ENCODE measurements at regions not wholly inside any gene's neighbourhood (a gene's known extent, or its start where the extent isn't known, plus 50 kb on each side); places are given as distances from the start of the nearest gene placed in this dataset.

DNA sequence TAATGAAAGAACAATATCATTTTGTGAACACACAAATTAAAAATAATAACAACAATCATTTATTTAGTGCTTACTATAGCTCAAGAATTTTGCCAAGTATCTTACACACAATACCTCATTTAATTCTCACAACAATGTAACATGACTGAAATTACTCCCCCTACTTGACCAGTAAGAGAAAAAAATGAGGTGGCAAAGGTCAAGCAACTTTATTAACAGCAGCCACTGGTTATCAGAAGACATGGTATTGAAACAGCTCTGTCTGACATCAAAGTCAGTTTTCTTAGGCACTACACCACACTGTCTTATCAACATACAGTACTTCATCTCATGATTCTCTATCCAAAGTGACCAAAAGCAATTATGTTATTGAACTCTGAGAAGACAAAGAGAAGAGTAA, 389.4 kb downstream of the ZEB2 start:
- TF ChIP-seq CTCF (IDR thresholded peaks at IDR 0.05; ENCODE audit: insufficient read depth, low read depth, low read length), result no peak
- DNase-seq (ENCODE audit: low read depth), result no peak
- no peak overlapping the region for H3K4me3 ChIP-seq (ENCODE audit: low read depth, low read length)

GRCh38 chr2:144128130-144128746, 391.7 kb downstream of the ZEB2 start:
- no peak for DNase-seq (ENCODE audit: low read depth)
- TF ChIP-seq CTCF (IDR thresholded peaks at IDR 0.05; ENCODE audit: insufficient read depth, low read depth, low read length), result no peak
- no peak overlapping the region for H3K4me3 ChIP-seq (ENCODE audit: low read depth, low read length)

GRCh38 chr2:144127693-144128092, 392.2 kb downstream of the ZEB2 start:
- TF ChIP-seq CTCF (IDR thresholded peaks at IDR 0.05; ENCODE audit: insufficient read depth, low read depth, low read length), result no peak

DNA sequence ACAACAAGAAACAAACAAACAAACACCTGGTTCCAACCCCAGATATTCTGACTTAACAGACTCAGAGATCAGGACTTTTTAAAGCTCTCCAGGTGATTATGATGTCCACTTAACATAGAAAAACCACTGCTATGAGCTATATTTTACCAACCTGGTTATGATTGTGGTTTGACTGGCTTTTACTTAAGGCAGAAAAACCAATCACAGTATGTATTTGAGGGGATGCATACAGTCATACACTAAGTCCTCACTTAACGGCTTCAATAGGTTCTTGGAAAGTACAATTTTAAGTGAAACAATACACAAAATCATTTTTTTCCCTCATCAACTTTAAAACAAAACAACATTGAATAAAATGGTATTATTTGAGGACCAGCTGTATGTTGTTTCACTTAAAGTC, 393.6 kb downstream of the ZEB2 start:
- no peak for TF ChIP-seq CTCF (IDR thresholded peaks at IDR 0.05; ENCODE audit: insufficient read depth, low read depth, low read length)
- no peak for DNase-seq (ENCODE audit: low read depth)
- no peak overlapping the region for H3K4me3 ChIP-seq (ENCODE audit: low read depth, low read length)

More at GRCh38 chr2:144127693-144128092, 392.2 kb downstream of the ZEB2 start:
- DNase-seq (ENCODE audit: low read depth), result no peak
- H3K4me3 ChIP-seq (ENCODE audit: low read depth, low read length), result no peak overlapping the region

DNA sequence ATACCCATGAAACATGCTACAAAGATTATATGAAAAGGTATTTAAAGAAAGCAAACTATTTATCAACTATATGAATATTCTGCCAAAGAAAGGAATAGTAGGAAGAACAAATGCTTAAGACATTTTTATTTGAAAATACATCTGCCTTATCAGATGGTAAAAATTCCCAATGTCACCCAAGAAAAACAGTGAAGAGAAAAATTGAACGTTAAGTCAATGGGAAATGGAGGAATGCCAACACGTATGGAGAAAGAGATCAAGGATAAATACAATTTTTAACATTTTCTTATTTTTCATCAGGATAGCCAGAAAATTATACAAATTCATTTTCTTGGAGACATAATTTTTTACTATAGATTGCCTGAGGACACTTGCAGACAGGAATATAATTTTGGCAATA, 394.2 kb downstream of the ZEB2 start:
- no peak for DNase-seq (ENCODE audit: low read depth)
- no peak for TF ChIP-seq CTCF (IDR thresholded peaks at IDR 0.05; ENCODE audit: insufficient read depth, low read depth, low read length)
- no peak overlapping the region for H3K4me3 ChIP-seq (ENCODE audit: low read depth, low read length)

DNA sequence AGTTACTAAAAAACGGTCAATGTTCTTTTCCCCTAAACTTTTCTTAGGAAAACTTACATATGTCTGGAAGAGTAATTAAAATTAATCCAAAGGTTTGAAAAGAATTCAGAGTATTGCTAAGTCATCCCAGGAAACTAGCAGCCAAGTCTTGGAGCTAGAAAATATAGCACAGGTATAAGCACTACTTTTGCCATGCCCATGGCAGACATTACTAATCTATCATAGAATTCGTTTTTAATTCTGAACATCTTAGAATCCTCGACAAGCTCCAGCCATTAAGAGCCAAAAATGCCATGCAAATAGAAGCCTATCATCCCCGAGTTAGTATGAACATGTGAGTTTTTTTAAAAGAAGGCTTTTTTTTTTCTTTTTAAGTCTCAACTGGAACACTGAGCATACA, 395.0 kb downstream of the ZEB2 start:
- H3K4me3 ChIP-seq (ENCODE audit: low read depth, low read length), result no peak overlapping the region
- DNase-seq (ENCODE audit: low read depth), result no peak
- no peak for TF ChIP-seq CTCF (IDR thresholded peaks at IDR 0.05; ENCODE audit: insufficient read depth, low read depth, low read length)

DNA sequence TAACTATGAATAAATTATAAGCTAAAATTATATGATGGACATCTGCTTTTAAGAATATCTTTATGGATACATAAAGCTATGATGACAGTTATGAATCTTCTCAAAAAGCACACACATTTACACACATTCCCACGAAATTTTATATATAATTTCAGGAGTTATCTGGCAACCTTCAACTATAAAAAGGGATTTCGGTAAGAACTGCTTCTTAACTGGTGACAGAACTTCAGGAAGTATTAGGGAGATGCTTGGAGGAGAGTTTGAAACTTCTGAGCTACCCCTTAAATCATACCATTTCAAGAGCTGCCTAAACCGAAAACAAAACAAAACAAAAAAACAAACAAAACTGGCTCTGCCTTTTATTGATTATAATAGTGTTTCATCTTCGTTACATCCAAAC, 399.4 kb downstream of the ZEB2 start:
- DNase-seq (ENCODE audit: low read depth), result no peak
- H3K4me3 ChIP-seq (ENCODE audit: low read depth, low read length), result no peak overlapping the region
- no peak for TF ChIP-seq CTCF (IDR thresholded peaks at IDR 0.05; ENCODE audit: insufficient read depth, low read depth, low read length)

Data from fibroblast of villous mesenchyme (primary cell).